Ovary (tissue), 7 donors: ENCODE measurements at regions not wholly inside any gene's neighbourhood (a gene's known extent, or its start where the extent isn't known, plus 50 kb on each side); places are given as distances from the start of the nearest gene placed in this dataset.

Experiments
- DNase-seq, 5 donors: peaks; one replicate each; pipeline ENCODE4 v3.0.0-alpha.2; 2019 to 2020
- H3K27ac ChIP-seq, 2 donors: fragments of 200-600 bp; one replicate each; pipeline versions ENCODE4 v1.5.1 to v1.8.0; 2019 to 2022
- H3K27me3 ChIP-seq: fragments of 200-600 bp; one replicate; pipeline ENCODE4 v1.8.0; 2022
- H3K36me3 ChIP-seq: fragments of 200-600 bp; sonication (generic); one replicate; pipeline ENCODE4 v1.5.1; 2019
- H3K4me1 ChIP-seq: one replicate; pipeline ENCODE4 v1.8.1; 2013; ENCODE audit warnings: mild to moderate bottlenecking, moderate library complexity; ENCODE audit not compliant: insufficient read depth
- H3K4me3 ChIP-seq: fragments of 200-600 bp; sonication (generic); one replicate; pipeline ENCODE4 v1.5.1; 2017
- H3K9me3 ChIP-seq, 2 donors: fragments of 200-600 bp in 1 of 2; sonication (generic) in 1 of 2; one replicate each; pipeline versions ENCODE4 v1.5.1 to v1.8.1; 2013 to 2019; ENCODE audit warnings: mild to moderate bottlenecking in 1 of 2, moderate library complexity in 1 of 2
- CTCF ChIP-seq, 3 donors: fragments of 450-650 bp in 2 of 3; fragments of 200-600 bp in 1 of 3; IDR thresholded peaks; one replicate each; pipeline versions ENCODE4 v1.5.1 to v1.8.0; 2016 to 2022; ENCODE audit warnings: antibody characterized with exemption in 3 of 3, mild to moderate bottlenecking in 1 of 3
- EP300 ChIP-seq: sonication (generic); formaldehyde crosslinking; IDR thresholded peaks from one replicate; pipeline ENCODE4 v1.6.1; 2017; ENCODE audit warnings: antibody characterized with exemption
- POLR2A ChIP-seq: fragments of 450-650 bp; IDR thresholded peaks from one replicate; pipeline ENCODE4 v1.6.1; 2017; ENCODE audit warnings: antibody characterized with exemption, mild to moderate bottlenecking, moderate library complexity
- WGBS, 3 donors: extraction: QIAGEN DNeasy Blood & Tissue Kit in 1 of 3; methylation state at CpG; one replicate each; pipeline versions ENCODE4 v1.1.5 to v1.1.7; 2013 to 2017; 5-methylcytosine and 5-hydroxymethylcytosine counted together
- intact Hi-C, 4 donors: fragments of 100-400 bp; cut with DNase I; formaldehyde crosslinking; loops; one replicate each; pipeline versions ENCODE4 v1.11.0 to v1.15.1; 2022 to 2023
- donor health status: DM: no; HTN: no; CAD: no; lungs with moderate emphysema.
- donor health status: DM: no; HTN: no; CAD: no.
- donor health status: Bipolar disorder and iron deficiency.
- donor health status: DM: no; HTN: no; CAD: no.
- donor health status: DM: yes; HTN: yes; CAD: no.

- no peak for TF ChIP-seq CTCF (IDR thresholded peaks at IDR 0.05)
- no peak for TF ChIP-seq POLR2A
- DNase-seq: no peak
- Histone ChIP-seq H3K4me3 (no peak overlapping the region), H3K27me3 (no peaks in the 10 kb centered on the region), H3K4me1 (no peaks in the 10 kb centered on the region), H3K27ac (no peak overlapping the region), H3K9me3 (no peaks in the 10 kb centered on the region), H3K36me3 (no peaks in the 10 kb centered on the region)
- 80 to 85% (median 82%) methylated on average over 13 of the region's 13 CpGs for WGBS, 3 donors
- intact Hi-C loops: no loop called here
Measured at GRCh38 chr6:43978473-43979346, 148.5 kb downstream of the MRPL14 start.

GRCh38 chr6:43977404-43978111, 149.7 kb downstream of the MRPL14 start:
- WGBS, 3 donors: 82 to 85% (median 84%) methylated on average over 10 of the region's 10 CpGs
- intact Hi-C loops: no loop called here

DNA sequence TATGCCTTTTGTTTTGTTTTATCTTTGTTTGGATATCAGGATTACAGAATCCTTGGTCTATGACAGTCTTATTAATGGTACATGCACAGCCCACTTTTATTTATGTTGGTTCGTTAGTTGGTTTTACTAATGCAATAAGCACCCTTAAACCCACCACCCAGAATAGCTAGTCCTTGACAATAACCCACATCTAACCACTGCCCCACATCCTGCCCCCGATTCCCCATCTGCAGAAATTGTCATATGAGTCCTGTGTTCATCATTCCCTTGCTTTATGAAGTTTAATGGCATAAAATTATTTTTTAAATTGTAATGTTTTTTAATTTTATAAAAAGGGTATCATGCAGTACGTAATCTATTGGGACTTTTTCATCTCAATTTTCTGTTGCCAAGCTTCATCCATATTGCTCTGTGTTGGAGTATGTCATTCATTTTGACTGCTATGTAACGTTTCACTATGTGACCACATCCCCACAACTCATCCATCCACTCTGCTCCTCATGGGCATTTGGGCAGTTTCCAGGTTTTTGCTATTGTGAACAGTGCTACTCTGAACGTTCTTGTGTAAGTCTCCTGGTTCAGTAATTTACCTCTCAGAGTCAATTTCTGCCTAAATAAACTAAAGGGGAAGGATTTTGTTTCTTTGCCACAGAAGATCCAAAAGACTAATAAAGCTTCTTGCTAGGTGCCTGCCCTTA, 150.4 kb downstream of the MRPL14 start:
- DNase-seq: no peak
- 79 to 85% (median 79%) methylated on average over 5 of the region's 5 CpGs for WGBS, 3 donors
- H3K36me3 ChIP-seq: no peaks in the 10 kb centered on the region
- intact Hi-C loops: no loop called here
- no peaks in the 10 kb centered on the region for H3K27me3 ChIP-seq
- no peaks in the 10 kb centered on the region for H3K4me1 ChIP-seq
- no peak for TF ChIP-seq CTCF (IDR thresholded peaks at IDR 0.05)
- no peak for TF ChIP-seq EP300
- TF ChIP-seq POLR2A: no peak
- H3K9me3 ChIP-seq: no peaks in the 10 kb centered on the region
- H3K4me3 ChIP-seq: no peak overlapping the region
- no peak overlapping the region for H3K27ac ChIP-seq

More at GRCh38 chr6:43977404-43978111, 149.7 kb downstream of the MRPL14 start:
- H3K4me3 ChIP-seq: no peak overlapping the region
- H3K4me1 ChIP-seq: no peaks in the 10 kb centered on the region
- no peak overlapping the region for H3K27ac ChIP-seq
- H3K27me3 ChIP-seq: no peaks in the 10 kb centered on the region
- H3K36me3 ChIP-seq: no peaks in the 10 kb centered on the region
- no peak for TF ChIP-seq EP300
- no peak for TF ChIP-seq CTCF (IDR thresholded peaks at IDR 0.05)
- TF ChIP-seq POLR2A: no peak
- no peaks in the 10 kb centered on the region for H3K9me3 ChIP-seq
- DNase-seq: no peak

DNA sequence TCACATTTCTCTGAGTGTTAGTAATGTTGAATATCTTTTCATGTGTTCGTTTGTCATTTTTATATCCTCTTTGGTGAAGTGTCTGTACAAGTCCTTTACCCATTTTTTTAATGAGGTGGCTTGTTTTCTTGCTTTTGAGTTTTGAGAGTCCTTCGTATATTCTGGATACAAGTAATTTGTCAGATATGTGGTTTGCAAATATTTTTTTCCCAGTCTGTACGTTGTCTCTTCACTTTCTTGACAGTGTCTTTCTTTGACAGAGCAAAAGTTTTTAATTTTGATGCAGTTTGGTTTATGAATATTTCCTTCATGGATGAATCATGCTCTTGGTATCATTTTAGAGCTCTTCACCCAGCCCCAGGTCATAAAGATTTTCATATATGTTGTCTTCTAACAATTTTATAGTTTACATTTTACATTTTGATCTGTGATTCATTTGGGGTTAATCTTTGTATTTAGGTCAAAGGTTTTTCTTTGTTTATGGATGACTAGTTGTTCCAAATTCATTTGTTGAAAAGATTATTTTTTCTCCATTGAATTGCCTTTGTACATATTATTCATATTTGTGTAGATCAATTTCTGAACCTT, 152.5 kb downstream of the MRPL14 start:
- H3K36me3 ChIP-seq: no peaks in the 10 kb centered on the region
- no peaks in the 10 kb centered on the region for H3K27me3 ChIP-seq
- no peaks in the 10 kb centered on the region for H3K4me1 ChIP-seq
- WGBS, 3 donors: 90 to 93% (median 91%) methylated on average over 3 of the region's 3 CpGs
- intact Hi-C loops: no loop called here
- no peak overlapping the region for H3K4me3 ChIP-seq
- no peaks in the 10 kb centered on the region for H3K9me3 ChIP-seq
- no peak for TF ChIP-seq EP300
- TF ChIP-seq POLR2A: no peak
- no peak for TF ChIP-seq CTCF (IDR thresholded peaks at IDR 0.05)
- no peak for DNase-seq
- no peak overlapping the region for H3K27ac ChIP-seq
